Esophagus muscularis mucosa (tissue), 3 donors: ENCODE measurements at regions not wholly inside any gene's neighbourhood (a gene's known extent, or its start where the extent isn't known, plus 50 kb on each side); places are given as distances from the start of the nearest gene placed in this dataset.

Source experiments
- CTCF ChIP-seq, 3 experiments: fragments of 200-600 bp in 2 of 3; fragments of 450-650 bp in 1 of 3; sonication (generic) in 2 of 3; IDR thresholded peaks; one replicate each; pipeline ENCODE4 v1.5.1; 2017 to 2019; ENCODE audit warnings: antibody characterized with exemption in 3 of 3, mild to moderate bottlenecking in 2 of 3, moderate library complexity in 1 of 3
- POLR2A ChIP-seq: fragments of 450-650 bp; IDR thresholded peaks from one replicate; pipeline ENCODE4 v1.6.1; 2017; ENCODE audit warnings: antibody characterized with exemption, moderate library complexity, mild to moderate bottlenecking, low read depth
- POLR2AphosphoS5 ChIP-seq, 2 donors: sonication (generic); formaldehyde crosslinking; IDR thresholded peaks; one replicate each; pipeline ENCODE4 v1.6.1; 2017; ENCODE audit warnings: antibody characterized with exemption in 2 of 2

GRCh38 chr2:122743021-122743675 lies 987.7 kb downstream of the TSN start:
- TF ChIP-seq CTCF (IDR thresholded peaks at IDR 0.05) (no peak), POLR2A (no peak), POLR2AphosphoS5 (IDR thresholded peaks at IDR 0.05) (no peak)
